Cerebellar nuclear complex (tissue), 1 donor: ENCODE measurements at regions not wholly inside any gene's neighbourhood (a gene's known extent, or its start where the extent isn't known, plus 50 kb on each side); places are given as distances from the start of the nearest gene placed in this dataset.

Experiments used
- DNase-seq, 2 experiments: peaks; one replicate each; lab custom pipeline; 2025; lab: John Stamatoyannopoulos, UW

DNA sequence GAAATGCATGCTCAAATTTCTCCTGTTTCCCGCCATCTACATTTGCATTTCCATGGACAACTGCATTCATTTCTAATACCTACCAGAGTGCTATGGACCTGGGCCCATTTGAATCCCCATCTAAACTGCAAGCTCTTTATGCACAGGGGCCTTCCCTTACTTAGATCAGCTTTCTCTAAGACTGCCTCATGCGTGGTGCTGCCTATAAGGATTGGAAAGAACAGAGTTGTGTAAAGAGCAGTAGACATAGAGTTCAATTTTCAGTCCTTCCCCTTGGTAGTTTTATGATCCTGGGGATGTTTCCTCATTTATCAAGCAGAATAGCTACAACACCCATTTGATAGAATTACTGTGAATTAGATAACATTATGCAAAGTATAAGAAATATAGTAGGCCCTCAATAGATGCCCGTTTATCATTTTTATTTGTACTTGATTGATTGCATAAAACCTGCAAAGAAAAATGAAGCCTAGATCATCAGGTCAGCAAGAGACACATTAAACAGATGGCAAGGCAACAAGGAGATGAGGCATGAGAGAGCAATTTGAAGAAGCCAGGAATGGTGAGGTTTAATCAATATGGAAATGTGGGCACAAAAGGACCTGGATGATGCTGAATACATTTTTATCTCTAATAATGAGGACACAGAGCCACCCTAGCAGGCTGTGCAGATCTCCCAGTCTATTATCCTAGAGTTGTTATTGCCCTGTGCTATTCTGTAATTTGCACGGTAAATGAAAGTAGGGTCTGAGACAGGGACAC is 359.7 kb downstream of the FAM181B start:
- no peak for DNase-seq

DNA sequence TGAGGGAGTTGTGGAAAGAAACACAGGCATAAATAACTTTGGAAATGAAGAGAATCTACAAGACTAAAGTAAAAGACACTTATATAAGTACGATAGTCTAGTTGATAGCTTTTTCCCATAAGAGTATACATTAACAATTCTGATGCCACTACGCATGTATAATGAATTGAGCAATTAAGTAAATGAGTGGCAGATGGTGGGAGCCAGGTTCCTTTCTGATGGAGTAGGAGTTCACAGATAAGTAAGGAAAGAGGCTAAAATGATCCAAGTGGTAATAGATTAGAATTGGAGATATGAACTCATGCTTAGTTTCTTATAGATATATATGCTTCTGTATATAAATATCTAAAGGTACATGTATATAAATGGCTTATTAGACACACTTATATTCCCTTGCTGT is 368.3 kb downstream of the FAM181B start:
- no peak for DNase-seq

DNA sequence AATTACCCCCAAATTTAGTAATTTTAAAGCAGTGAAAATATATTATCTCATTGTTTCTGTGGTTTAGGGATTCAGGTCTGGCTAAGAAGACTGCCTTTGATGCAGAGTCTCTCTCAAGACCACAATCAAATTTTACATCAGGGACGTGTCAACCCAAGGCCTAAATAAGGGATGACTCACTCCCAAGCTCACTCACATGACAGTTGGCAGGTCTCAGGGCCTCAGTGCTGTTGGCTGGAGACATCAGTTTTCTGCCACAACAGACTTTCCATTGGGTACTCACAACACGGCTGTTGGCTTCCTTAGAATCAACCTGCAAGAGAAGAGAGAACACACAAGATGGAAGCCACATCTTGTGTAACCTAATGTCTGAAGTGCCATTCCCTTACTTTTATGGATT is 377.3 kb downstream of the FAM181B start:
- no peak for DNase-seq

DNA sequence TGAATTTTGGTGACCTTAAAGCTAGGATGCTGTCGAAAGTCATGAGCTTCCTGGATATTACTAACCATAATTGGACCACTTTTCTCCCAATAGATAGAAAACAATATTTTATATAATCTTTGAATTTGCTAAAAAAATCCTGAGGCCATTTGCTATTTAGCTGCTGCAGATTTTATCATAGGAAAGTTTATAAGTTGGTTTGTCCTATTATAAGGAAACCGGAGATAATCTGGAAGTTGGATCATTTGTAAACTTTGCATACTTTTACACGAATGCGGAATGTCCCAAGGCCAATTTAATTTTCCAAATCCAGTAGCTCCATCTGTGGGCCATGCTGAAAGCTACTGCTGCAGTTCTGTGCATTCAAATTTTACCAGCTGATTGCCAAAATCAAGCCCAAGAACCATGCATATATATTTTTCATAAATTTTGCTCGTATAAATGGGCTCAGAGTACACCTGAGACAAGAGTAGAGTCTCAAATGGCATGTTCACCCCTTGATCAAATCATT is 378.3 kb downstream of the FAM181B start:
- DNase-seq, result no peak

DNA sequence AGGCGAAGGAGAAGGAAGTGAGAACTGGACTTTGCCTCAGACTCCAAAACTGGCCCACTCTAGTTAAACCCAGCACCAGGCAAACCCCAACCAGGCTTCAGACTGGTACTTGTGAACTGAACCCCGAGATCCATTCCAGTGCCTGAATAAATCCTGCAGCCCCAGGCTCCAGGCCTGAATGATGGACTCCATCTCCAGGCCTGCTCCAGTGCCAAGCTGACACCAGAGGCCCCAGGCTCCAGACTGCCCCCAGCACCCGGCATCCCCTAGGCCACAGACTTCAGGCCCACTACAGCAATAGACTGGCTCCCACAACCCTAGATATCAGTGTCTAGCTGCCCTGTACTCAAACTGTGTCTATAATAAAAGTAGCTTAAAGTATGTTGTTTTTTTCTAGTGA is 406.8 kb downstream of the FAM181B start:
- DNase-seq, result no peak

DNA sequence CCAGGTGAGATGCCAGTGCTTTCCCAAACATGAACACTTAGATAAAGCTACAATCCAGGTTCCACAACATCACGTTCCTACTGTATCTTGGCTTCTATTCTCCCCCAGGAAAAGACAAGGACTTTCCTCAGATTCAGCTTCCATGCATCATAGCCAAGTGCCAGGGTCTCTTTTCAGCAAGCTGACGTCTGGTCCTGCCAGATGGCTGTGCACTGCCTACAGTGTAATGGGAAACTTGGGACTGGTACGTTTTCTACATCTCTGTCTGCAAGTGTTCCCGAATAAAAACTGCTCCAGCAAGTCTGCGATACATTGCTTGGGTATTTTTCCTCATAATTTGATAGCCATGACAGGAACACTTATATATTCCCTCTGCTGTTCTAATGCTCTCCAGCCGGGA is 412.5 kb downstream of the FAM181B start:
- DNase-seq, result no peak

DNA sequence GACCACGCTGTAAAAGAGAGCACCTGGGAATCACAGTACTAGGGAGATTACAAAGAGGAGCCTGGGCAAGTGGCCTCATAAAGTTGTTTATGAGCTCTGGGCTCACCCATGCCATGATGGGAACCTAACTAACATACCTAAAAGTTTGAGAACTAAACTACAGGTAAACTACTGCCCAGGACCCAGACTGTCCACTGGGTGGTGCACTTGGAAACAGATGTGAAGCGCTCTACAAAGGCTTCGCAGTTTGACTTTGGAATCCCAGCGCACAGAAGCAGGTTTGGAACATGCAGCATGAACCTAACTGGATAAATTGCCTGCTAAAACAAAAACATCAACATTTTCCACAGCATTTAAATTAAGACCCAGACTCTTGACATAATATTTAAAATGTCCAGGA is 418.6 kb downstream of the FAM181B start:
- no peak for DNase-seq

DNA sequence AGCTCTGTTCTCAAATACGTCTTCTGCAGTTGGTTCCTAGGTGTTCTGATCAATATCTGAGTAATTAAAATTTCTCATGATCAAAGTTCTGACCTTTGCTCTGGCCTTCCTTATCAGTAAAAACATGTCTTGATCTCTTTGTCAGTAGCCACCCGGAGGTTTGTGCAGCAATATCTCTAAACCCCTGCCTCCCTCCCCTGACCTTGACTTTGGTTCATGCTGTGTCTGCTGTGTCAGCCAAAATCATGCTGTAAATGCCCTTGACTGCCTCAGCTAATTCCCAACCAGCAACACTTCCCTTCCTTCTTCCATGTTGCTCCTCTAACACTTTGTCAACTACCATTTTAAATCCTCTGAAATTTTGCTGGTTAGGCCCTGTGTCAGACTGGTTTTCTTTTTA is 424.7 kb downstream of the FAM181B start:
- no peak for DNase-seq

DNA sequence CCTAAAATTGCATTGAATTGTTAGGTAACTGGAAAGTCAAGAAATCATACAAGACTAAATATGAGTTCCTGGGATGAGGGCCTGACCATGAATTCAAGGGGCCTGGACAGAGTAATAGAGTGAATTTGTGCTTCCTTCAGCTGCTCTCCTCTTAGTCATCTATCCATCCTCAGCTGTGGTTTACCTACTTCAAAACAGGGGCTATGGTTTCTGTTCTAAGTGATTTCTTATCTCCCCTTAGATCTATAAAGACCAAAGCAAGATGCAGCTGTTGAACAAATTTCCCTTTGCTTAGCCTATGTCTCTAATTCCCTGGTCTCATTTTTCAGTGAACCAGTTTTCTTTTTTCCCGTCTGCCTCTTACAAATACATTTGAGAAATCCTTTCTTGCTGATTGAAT is 428.5 kb downstream of the FAM181B start:
- DNase-seq, result no peak

DNA sequence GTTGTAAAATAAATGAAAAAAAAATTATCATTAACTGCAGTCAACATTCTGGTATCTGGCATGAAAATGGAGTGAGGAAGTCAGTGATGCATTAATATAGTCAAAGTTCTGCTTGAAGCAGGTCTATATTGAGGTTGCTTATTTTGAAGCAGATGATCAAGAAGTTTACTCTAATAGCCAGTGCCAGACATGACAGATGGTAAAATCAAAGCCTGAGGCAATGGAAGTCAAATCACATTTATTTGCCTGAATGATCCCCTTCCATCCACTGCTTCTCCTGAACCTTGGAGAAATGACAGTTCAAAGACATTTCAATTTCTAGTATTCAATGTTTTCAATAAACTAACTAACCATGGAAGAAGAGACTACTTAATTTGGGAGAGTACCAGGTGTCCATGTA is 430.0 kb downstream of the FAM181B start:
- DNase-seq, result no peak

DNA sequence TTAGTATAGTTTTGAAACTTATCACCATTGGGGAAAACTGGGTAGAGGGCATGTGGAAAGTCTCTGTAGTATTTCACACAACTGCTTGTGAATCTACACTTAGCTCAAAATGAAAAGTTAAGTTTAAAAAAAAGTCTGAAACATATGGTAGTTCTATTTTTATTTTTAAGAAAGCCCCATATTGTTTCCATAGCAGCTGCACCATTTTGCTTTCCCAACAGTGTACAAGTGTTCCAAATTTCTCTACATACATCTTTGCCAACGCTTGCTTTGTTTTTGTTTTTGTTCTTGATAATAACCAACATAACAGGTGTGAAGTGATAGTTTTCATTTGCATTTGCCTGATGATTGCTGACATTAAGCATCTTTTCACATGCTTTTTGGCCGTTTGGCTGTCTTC is 445.2 kb downstream of the FAM181B start:
- no peak for DNase-seq

DNA sequence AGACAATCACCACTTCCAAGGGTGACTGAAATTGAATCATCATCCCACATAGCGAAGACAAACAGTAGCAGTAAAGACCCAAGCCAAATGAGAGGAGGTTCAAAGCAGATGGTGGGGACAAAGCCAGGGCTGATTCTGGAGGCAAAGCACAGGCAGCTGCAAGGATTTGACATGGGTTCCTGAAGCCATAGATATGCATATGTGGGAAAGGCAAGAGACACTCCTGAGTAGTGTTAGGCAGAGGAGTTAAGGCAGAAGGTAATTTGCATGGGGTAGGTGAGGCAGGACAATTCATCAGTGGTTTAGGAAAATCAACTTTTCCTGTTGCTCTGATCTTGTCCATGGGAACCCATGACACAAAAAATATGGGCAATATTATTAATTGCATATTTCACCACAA is 462.8 kb downstream of the FAM181B start:
- no peak for DNase-seq

DNA sequence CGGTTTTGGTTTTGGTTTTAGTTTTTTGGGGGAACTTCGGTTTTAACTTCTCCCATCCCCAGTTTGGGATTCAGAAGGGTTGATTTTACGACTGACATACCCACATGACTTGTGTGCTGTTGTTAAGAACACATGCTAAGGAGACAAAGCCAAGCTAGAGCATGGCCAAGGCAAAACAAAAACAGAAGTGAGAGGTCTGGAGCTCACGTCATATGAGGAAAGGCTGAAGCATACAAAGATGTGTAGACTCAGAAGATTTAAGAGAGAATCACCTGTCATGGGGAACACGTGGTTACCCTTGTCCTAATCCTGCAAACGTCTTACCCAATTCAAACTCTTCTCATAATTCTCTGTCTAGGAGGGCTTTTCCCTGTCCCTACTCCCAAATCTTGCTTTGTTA is 465.0 kb downstream of the FAM181B start:
- DNase-seq, result no peak

DNA sequence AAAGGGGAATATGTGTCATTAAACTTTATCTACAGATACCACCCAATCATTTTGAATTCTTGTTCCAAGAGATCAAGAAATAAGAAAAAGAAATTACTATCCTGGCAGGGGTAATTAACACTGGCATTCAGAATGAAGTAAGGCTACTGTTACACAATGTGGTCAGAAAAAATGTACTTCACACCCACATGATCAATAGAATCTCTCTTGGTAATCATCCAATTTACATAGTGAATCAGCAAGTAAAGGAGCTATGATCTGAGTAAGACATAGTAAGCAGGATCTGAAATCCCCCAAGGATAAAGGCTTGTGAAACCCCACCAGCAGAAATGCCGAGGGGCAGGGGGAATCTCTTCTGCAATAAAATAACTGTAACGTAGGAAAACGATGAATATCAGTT is 466.5 kb downstream of the FAM181B start:
- no peak for DNase-seq

DNA sequence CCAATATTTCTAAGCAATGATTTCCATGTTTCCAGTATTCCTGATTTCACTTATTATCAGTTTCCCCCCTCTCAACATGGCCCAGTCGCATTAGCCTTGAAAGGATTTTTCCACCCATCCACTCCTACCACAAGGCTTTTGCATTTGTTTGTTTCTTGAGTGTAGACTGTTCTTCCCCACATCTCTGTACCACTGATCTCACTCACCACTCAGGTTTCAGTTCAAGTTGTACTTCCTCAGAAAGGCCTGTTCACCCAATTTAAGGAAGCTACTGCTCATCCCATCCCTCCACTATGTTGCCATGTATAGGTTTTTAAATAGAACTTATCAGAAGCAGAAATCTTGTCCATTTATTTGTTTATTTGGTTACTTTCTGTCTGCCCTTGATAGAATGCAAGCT is 472.3 kb downstream of the FAM181B start:
- no peak for DNase-seq

DNA sequence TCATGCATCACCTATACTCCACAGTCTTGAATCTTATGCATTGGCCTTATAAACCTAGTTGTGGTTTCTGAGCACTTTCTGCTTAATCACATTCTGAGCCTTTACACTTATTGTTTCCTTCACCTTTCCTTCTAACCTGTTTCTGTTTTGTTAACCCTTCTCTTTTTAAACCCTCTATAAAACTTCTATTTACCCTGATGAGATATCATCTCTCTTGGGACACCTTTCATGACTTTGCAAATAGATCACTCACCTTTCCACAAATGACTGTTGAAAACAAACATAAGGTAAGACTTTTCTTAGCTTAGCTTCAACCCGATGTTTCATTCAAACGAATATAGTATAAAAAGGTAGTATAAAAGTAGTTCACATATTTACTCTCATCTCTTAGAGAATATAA is 483.6 kb downstream of the FAM181B start:
- DNase-seq, result no peak

DNA sequence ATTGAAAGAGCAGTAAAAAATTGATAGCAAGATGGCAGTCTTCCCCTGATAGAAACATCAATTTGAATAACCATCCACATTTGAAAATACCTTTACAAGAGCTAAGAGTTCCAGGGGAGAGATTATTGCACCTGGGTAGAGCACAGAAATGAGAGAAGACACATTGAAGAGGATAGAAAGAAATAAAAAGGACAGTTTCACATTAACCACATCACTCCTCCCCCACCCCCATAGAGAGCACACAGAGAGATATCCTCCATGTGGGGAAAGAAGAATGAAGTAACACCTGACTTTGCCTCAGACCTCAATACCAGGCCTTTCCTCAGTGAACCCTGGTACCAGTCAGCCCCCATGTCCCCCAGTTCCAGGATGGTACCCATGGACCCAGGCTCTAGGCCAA is 486.7 kb downstream of the FAM181B start:
- no peak for DNase-seq

DNA sequence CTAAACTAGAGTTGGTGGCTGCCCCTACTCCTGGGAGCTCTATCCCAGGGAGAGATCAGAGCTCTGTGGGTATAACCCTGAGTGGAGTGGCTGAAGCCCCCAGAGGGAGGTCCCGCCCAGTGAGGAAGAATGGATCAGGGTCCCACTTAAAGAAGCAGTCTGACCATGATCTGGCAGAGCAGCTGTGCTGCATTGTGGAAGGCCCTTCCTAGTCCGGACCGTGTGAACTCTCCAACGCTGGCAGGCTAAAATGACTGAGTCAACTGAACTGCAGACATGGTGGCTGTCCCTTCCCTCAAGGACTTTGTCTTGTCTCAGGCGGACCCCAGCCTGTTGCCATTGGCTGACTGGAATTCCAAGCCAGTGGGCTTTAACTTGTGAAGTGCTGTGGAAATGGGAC is 494.2 kb downstream of the FAM181B start:
- no peak for DNase-seq

DNA sequence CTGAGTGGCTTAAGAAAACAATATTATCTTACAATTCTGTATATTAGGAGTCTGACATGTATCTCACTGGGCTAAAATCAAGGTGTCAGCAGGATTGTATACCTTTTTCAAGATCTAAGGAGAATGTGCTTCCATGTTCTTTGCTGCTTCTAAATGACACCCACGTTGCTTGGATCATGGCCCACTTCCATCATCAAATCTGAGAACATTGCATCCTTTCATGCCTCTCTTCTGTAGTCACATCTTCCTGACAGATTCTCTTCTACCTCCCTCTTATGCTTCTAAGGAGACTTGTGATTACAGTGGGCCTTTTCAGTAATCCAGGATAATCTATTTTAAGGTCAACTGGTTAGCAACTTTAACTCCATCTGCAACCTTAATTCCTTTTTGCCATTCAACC is 499.4 kb downstream of the FAM181B start:
- DNase-seq, result no peak

DNA sequence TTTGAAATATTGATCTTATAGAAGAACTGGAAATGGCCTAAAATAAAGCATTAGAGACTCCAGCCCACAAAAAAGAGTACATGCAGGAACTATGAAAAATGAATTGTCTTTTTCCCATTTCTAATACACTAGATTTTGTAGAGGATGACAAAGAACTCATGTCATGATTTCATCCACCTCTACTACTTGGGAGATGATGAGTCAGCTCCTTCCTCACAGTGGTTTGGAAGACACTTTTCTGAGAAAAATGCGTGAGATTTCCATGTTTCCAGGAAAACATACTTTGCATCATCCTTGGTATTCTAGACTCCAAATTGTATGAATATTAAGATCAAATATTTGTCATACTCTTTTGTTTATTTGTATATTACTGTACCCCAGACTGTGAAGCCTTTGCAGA is 500.5 kb downstream of the FAM181B start:
- DNase-seq, result no peak

DNA sequence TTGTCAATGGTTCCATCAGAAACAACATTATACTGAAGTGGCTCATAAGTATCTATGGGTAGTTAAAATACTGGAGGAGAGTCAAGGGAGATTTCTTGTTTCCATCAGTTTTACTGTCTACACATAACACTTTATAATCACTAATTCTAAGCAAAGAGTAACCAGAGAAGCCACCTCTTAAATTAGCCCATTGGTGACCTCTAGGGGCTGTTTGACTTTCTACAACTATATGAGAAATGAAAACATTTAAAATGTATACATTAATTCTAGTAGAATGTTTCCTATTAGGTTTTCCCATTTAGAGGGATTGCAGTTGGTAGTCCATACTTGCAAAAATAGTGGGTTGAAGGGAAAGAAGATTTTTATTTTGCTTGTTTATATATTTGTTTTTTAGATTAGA is 504.3 kb downstream of the FAM181B start:
- DNase-seq, result no peak

DNA sequence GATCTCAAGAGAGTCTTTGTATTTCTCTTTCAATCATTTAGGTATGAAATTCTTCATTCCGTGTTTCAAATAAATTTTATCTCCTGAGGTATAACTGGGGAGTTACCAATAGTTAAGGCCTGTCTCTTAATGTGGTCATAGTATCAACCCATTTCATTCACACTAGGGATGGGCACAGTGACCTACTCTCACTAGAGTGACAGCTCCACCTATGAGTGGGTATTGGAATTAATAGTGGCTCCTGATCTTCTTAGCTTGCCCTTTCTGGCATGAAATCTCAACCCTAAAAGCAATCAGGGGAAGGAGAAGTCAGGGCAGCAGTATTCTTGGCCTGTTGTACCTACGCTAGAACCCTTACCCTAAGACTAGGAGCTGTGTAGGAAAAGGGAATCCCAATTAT is 507.7 kb downstream of the FAM181B start:
- no peak for DNase-seq

DNA sequence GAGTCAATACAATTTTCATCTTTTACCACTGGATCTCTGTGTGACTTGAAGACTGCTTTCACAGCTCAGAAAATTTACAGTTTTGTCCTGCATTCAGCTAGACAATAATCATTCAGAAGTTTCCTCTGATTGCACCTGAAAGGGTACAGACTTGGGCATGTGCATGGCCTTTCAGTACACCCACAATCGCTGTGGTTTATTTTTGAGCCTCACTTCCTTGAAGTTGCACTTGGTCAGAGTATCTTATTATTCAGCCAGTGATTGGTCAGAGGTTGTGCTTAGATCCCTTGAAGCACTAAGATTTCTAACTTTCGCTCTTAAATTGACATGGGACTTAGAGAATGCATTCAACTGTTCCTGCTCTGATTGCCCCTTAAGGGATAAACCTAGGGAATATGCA is 508.2 kb downstream of the FAM181B start:
- DNase-seq, result no peak

DNA sequence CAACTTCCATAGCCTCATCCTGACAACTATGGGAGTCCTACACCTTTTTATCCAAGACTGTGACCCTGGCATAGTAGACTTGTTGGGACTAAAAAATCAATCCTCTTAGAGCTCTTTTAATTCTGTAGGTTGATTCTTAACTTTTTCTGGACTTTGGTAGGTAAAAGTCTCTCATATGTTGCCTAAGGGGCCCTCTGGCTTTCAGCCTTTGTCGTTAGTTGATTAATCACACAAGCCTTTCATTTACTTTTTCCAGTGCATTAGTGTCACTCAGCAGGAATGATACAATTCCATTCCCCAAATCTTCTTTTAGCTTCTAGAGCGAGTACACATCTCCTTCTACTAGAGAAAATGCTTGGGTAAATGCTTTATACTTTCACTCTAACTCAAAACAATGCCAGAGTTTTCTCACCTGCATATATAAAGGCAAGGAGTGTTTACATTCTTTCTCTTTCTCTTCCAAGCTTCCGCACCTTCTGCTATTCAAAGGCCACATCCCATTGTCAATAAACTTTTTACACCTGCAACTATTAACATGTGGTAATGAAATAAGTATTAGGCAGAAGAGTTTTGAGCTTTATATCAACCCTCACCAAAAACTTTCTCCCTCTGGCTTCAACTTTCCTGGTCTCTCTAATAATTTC is 516.6 kb downstream of the FAM181B start:
- no peak for DNase-seq
